Testis (tissue), 2 donors: ENCODE measurements at regions not wholly inside any gene's neighbourhood (a gene's known extent, or its start where the extent isn't known, plus 50 kb on each side); places are given as distances from the start of the nearest gene placed in this dataset.

Experiments
- CTCF ChIP-seq, 3 experiments: fragments of 450-650 bp in 2 of 3; fragments of 200-600 bp in 1 of 3; sonication (generic) in 1 of 3; IDR thresholded peaks; one replicate each; pipeline ENCODE4 v1.5.1; 2016 to 2019; ENCODE audit warnings: antibody characterized with exemption in 3 of 3, mild to moderate bottlenecking in 2 of 3, moderate library complexity in 1 of 3
- POLR2A ChIP-seq: fragments of 450-650 bp; IDR thresholded peaks from one replicate; pipeline ENCODE4 v1.6.1; 2017; ENCODE audit warnings: antibody characterized with exemption, mild to moderate bottlenecking, moderate library complexity

DNA sequence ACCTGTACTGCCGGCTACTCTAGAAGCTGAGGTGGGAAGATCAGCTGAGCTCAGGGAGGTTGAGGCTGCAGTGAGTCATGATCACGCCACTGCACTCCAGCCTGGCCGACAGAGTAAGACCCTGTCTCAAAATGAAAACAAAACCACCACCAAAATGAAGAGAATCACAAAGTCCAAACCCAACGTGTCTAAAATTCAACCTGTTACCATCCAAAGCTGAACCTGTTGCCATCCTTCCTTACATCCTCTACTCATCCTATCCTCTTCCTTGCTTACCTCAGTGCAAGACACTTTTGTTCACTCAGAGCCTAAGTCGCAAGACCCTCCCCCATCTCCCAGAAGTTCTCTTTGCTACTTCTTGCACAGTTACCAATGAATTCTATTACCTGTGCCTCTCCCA lies 299.7 kb downstream of the ATP23 start:
- TF ChIP-seq POLR2A, result no peak
- no peak for TF ChIP-seq CTCF (IDR thresholded peaks at IDR 0.05)
